GM23248 (cell line): ENCODE measurements at regions not wholly inside any gene's neighbourhood (a gene's known extent, or its start where the extent isn't known, plus 50 kb on each side); places are given as distances from the start of the nearest gene placed in this dataset.

Experiments
- DNase-seq: peaks from one replicate; pipeline ENCODE4 v3.0.0-alpha.2; 2015
- H2AFZ ChIP-seq: fragments of 200-600 bp; sonication (generic); 2 replicates; pipeline ENCODE4 v1.6.1; 2016; ENCODE audit warnings: antibody characterized with exemption
- H3F3A ChIP-seq: fragments of 200-600 bp; sonication (generic); 2 replicates; pipeline ENCODE4 v1.6.1; 2016; ENCODE audit warnings: mild to moderate bottlenecking, antibody characterized with exemption, mixed run types; ENCODE audit not compliant: insufficient read depth
- H3K27ac ChIP-seq: fragments of 200-600 bp; sonication (generic); 2 replicates; pipeline ENCODE4 v1.5.1; 2016; ENCODE audit warnings: mild to moderate bottlenecking
- H3K27me3 ChIP-seq: fragments of 200-600 bp; sonication (generic); replicated peaks from 2 replicates; pipeline ENCODE4 v1.6.1; 2016; ENCODE audit warnings: mild to moderate bottlenecking; ENCODE audit not compliant: insufficient read depth
- H3K36me3 ChIP-seq: fragments of 200-600 bp; sonication (generic); 2 replicates; pipeline ENCODE4 v1.6.1; 2016; ENCODE audit warnings: low read depth, mild to moderate bottlenecking
- H3K4me1 ChIP-seq: fragments of 200-600 bp; sonication (generic); 2 replicates; pipeline ENCODE4 v1.6.1; 2016; ENCODE audit warnings: mild to moderate bottlenecking; ENCODE audit not compliant: insufficient read depth
- H3K4me2 ChIP-seq: fragments of 200-600 bp; sonication (generic); one replicate; pipeline ENCODE4 v1.6.1; 2016; ENCODE audit warnings: mild to moderate bottlenecking; ENCODE audit not compliant: unreplicated experiment
- H3K4me3 ChIP-seq: fragments of 200-600 bp; sonication (generic); 2 replicates; pipeline ENCODE4 v1.5.1; 2016; ENCODE audit warnings: mild to moderate bottlenecking
- H3K79me2 ChIP-seq: fragments of 200-600 bp; sonication (generic); 2 replicates; pipeline ENCODE4 v1.6.1; 2016; ENCODE audit warnings: mild to moderate bottlenecking; ENCODE audit not compliant: insufficient read depth
- H3K9ac ChIP-seq: fragments of 200-600 bp; sonication (generic); 2 replicates; pipeline ENCODE4 v1.6.1; 2016; ENCODE audit warnings: mild to moderate bottlenecking
- H3K9me2 ChIP-seq: fragments of 200-600 bp; sonication (generic); 2 replicates; pipeline ENCODE4 v1.6.1; 2016; ENCODE audit warnings: mixed run types, mild to moderate bottlenecking, moderate library complexity; ENCODE audit not compliant: insufficient read depth
- H3K9me3 ChIP-seq: fragments of 200-600 bp; sonication (generic); one replicate; pipeline ENCODE4 v1.6.1; 2017; ENCODE audit warnings: low read depth
- H4K20me1 ChIP-seq: fragments of 200-600 bp; sonication (generic); 2 replicates; pipeline ENCODE4 v1.6.0; 2016; ENCODE audit not compliant: insufficient read depth
- EZH2 ChIP-seq: fragments of 200-600 bp; sonication (generic); IDR thresholded peaks from 2 replicates; pipeline ENCODE4 v1.6.1; 2018; ENCODE audit warnings: antibody characterized with exemption, mild to moderate bottlenecking; ENCODE audit not compliant: insufficient read depth, poor library complexity, severe bottlenecking
- EZH2phosphoT487 ChIP-seq: fragments of 200-600 bp; sonication (generic); IDR thresholded peaks from 2 replicates; pipeline ENCODE4 v1.6.1; 2018; ENCODE audit warnings: antibody characterized with exemption, moderate library complexity, mild to moderate bottlenecking, low read depth; ENCODE audit not compliant: insufficient read depth
- WGBS, 2 experiments: methylation state at CpG; one replicate each; pipeline ENCODE4 v1.1.6; 2015 to 2017; ENCODE audit warnings: low lambda C conversion rate in 2 of 2, low coverage in 1 of 2; ENCODE audit errors: missing lambda C conversion rate in 2 of 2; 5-methylcytosine and 5-hydroxymethylcytosine counted together
- in situ Hi-C: fragments of 300-500 bp; cut with MboI; formaldehyde crosslinking; loops from 2 replicates; pipeline ENCODE4 v1.15.0; 2020

DNA sequence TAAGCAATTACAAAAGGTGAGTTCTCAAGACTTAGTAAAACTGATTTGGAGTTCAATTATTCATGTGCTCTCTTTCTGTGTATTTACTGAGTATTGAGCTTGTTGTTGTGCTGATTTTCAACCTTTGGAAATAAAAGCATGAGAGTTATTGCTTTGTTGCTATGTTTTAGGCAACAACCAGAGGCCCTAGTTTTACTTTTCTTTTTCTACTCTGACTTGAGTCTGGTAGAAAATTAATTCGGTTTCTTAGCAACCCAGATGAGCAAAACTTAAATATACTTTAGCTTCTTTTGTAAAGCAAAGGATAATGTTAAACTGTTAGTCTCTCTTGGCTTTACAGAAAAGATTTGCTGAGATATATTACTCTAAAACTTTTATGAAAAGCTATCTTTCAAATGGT, 66.4 kb upstream of the SCIN start:
- WGBS, 2 experiments = 2 to 8% methylated on average over 1 of the region's 1 CpG
- Histone ChIP-seq H3K27me3 (no peaks in the 10 kb centered on the region), H3K9me3 (no peaks in the 10 kb centered on the region), H3K36me3 (no peaks in the 10 kb centered on the region), H3K9me2 (no peaks in the 10 kb centered on the region), H3K4me1 (no peaks in the 10 kb centered on the region), H2AFZ (no peak overlapping the region; the same call in 1 of the 2 replicates), H3K79me2 (no peaks in the 10 kb centered on the region), H3K27ac (no peak overlapping the region), H3K9ac (no peak overlapping the region), H3K4me3 (no peak overlapping the region), H3K4me2 (no peak overlapping the region), H4K20me1 (no peaks in the 10 kb centered on the region), H3F3A (no peaks in the 10 kb centered on the region)
- DNase-seq = no peak
- TF ChIP-seq EZH2phosphoT487 (no peak), EZH2 (no peak)
- in situ Hi-C loops = no loop called here

DNA sequence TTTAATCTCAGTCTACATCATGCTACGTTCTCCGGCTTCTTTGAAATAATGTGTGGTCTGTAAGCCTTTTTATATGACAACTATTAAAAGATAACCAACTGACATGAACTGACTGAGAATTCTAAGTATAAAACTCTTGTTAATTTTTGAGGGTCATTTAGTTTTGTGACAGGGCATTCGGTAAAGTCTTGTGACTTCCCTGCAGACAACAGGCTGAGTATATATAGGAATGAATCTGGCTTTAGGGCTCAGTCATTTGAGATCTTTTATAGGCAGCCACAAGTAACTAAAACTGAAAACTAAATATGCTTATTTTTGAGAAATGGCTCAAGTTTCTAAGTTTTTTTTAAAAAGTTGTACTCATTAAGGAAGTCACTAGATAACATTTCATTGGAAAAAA, 62.5 kb upstream of the SCIN start:
- Histone ChIP-seq H3K79me2 (no peaks in the 10 kb centered on the region), H4K20me1 (no peaks in the 10 kb centered on the region), H3K9me3 (no peaks in the 10 kb centered on the region), H3K4me1 (no peaks in the 10 kb centered on the region), H3K4me3 (no peak overlapping the region), H3K9me2 (no peaks in the 10 kb centered on the region), H3F3A (no peaks in the 10 kb centered on the region), H3K36me3 (no peaks in the 10 kb centered on the region), H3K27me3 (peaks cover 3% of the 10 kb centered on the region; the same call in 1 of the 2 replicates), H3K4me2 (no peak overlapping the region), H3K9ac (no peak overlapping the region), H2AFZ (no peak overlapping the region), H3K27ac (no peak overlapping the region)
- TF ChIP-seq EZH2phosphoT487 (no peak), EZH2 (no peak)
- DNase-seq = no peak
- 63 to 68% methylated on average over 3 of the region's 3 CpGs for WGBS, 2 experiments
- in situ Hi-C loops = no loop called here

DNA sequence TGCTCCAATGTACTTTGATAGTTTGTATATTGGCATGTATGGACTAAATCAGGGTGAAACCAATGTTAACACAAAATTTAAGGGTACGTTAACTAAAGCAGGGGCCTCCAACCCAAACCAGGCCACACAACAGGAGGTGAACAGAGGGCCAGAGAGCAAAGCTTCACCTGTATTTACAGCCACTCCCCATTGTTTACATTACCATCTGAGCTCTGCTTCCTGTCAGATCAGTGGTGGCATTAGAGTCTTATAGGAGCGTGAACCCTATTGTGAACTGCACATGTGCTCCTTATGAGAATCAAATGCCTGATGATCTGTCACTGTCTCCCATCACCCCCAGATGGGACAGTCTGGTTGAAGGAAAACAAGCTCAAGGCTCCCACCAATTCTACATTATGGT, 62.0 kb upstream of the SCIN start:
- in situ Hi-C loops = no loop called here

DNA sequence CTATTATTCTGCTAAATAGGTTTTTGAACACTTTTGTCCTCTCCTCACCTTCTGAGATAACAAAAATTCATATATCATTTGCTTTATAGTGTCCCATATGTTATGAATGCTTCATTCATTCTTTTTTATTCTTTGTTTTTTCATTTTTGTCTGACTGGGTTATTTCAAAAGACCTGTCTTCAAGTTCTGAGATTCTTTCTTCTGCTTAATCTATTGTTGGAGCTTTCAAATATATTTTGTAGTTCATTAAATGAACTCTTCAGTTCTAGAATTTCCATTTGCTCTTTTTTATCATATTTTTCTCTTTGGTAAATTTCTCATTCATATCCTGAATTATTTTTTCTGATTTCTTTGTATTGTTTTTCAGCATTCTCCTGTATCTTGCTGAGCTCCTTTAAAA, 53.1 kb upstream of the SCIN start:
- H3K27me3 ChIP-seq = peaks cover 30% of the 10 kb centered on the region
- H3K4me3 ChIP-seq = no peak overlapping the region
- H3K9me3 ChIP-seq = peaks cover 7% of the 10 kb centered on the region
- no peaks in the 10 kb centered on the region for H4K20me1 ChIP-seq
- H3K79me2 ChIP-seq = no peaks in the 10 kb centered on the region
- in situ Hi-C loops = no loop called here
- no peaks in the 10 kb centered on the region for H3F3A ChIP-seq
- no peaks in the 10 kb centered on the region for H3K36me3 ChIP-seq
- no peak for TF ChIP-seq EZH2phosphoT487
- TF ChIP-seq EZH2 = no peak
- H2AFZ ChIP-seq = no peak overlapping the region
- no peaks in the 10 kb centered on the region for H3K4me1 ChIP-seq
- H3K9me2 ChIP-seq = no peaks in the 10 kb centered on the region
- DNase-seq = no peak
- H3K9ac ChIP-seq = no peak overlapping the region
- no peak overlapping the region for H3K27ac ChIP-seq
- no peak overlapping the region for H3K4me2 ChIP-seq

More for the DNA sequence above, 62.0 kb upstream of the SCIN start:
- H3K4me1 ChIP-seq = no peaks in the 10 kb centered on the region
- no peak for DNase-seq
- peaks cover 7% of the 10 kb centered on the region; the same call in 1 of the 2 replicates for H3K27me3 ChIP-seq
- H3F3A ChIP-seq = no peaks in the 10 kb centered on the region
- TF ChIP-seq EZH2phosphoT487 (no peak), EZH2 (no peak)
- no peak overlapping the region for H3K9ac ChIP-seq
- H3K4me2 ChIP-seq = no peak overlapping the region
- H3K4me3 ChIP-seq = no peak overlapping the region
- no peaks in the 10 kb centered on the region for H3K9me3 ChIP-seq
- H3K79me2 ChIP-seq = no peaks in the 10 kb centered on the region
- H3K27ac ChIP-seq = no peak overlapping the region
- H3K9me2 ChIP-seq = no peaks in the 10 kb centered on the region
- no peaks in the 10 kb centered on the region for H3K36me3 ChIP-seq
- H4K20me1 ChIP-seq = no peaks in the 10 kb centered on the region
- WGBS, 2 experiments = 58 to 59% methylated on average over 2 of the region's 2 CpGs
- H2AFZ ChIP-seq = no peak overlapping the region
